HUES6 (cell line): ENCODE measurements at regions not wholly inside any gene's neighbourhood (a gene's known extent, or its start where the extent isn't known, plus 50 kb on each side); places are given as distances from the start of the nearest gene placed in this dataset.

Experiments used
- H3K27ac ChIP-seq: 2 replicates; pipeline ENCODE4 v1.7.0; 2013; ENCODE audit warnings: low read depth, mild to moderate bottlenecking, low read length, inconsistent platforms
- H3K27me3 ChIP-seq: 2 replicates; pipeline ENCODE4 v1.6.1; 2013; ENCODE audit warnings: low read length; ENCODE audit not compliant: control insufficient read depth, insufficient read depth
- H3K36me3 ChIP-seq: 2 replicates; pipeline ENCODE4 v1.6.1; 2013; ENCODE audit warnings: low read length; ENCODE audit not compliant: control insufficient read depth, insufficient read depth
- H3K4me1 ChIP-seq: 2 replicates; pipeline ENCODE4 v1.6.1; 2013; ENCODE audit warnings: low read length; ENCODE audit not compliant: control insufficient read depth, insufficient read depth
- H3K4me3 ChIP-seq: 2 replicates; pipeline ENCODE4 v1.5.1; 2013; ENCODE audit warnings: low read depth, low read length
- H3K9ac ChIP-seq: one replicate; pipeline ENCODE4 v1.6.1; 2013; ENCODE audit warnings: mild to moderate bottlenecking, low read length
- H3K9me3 ChIP-seq: 2 replicates; pipeline ENCODE4 v1.6.1; 2013; ENCODE audit warnings: low read depth, low read length; ENCODE audit not compliant: control insufficient read depth, insufficient read depth

- H3K27ac ChIP-seq: no peak overlapping the region
- H3K36me3 ChIP-seq: no peaks in the 10 kb centered on the region
Measured at GRCh38 chr20:21968486-21968885, 263.0 kb downstream of the PAX1 start.

GRCh38 chr20:21967481-21967880 lies 262.0 kb downstream of the PAX1 start:
- H3K4me1 ChIP-seq: no peaks in the 10 kb centered on the region
- H3K27me3 ChIP-seq: no peaks in the 10 kb centered on the region
- no peak overlapping the region for H3K4me3 ChIP-seq
- peaks cover 2% of the 10 kb centered on the region; the same call in 1 of the 2 replicates for H3K9me3 ChIP-seq
- no peak overlapping the region for H3K27ac ChIP-seq
- no peaks in the 10 kb centered on the region for H3K36me3 ChIP-seq
- H3K9ac ChIP-seq: no peak overlapping the region

More at GRCh38 chr20:21968486-21968885, 263.0 kb downstream of the PAX1 start:
- no peak overlapping the region for H3K4me3 ChIP-seq
- no peaks in the 10 kb centered on the region for H3K27me3 ChIP-seq
- H3K9ac ChIP-seq: no peak overlapping the region
- H3K4me1 ChIP-seq: no peaks in the 10 kb centered on the region
- H3K9me3 ChIP-seq: no peaks in the 10 kb centered on the region

GRCh38 chr20:21956591-21956990 lies 251.1 kb downstream of the PAX1 start:
- 0 out of 2 replicates have a peak, but pooled peaks cover 5% of the 10 kb centered on the region for H3K9me3 ChIP-seq
- no peak overlapping the region for H3K27ac ChIP-seq
- no peak overlapping the region for H3K4me3 ChIP-seq
- no peak overlapping the region for H3K9ac ChIP-seq
- H3K27me3 ChIP-seq: no peaks in the 10 kb centered on the region
- no peaks in the 10 kb centered on the region for H3K4me1 ChIP-seq
- H3K36me3 ChIP-seq: no peaks in the 10 kb centered on the region

GRCh38 chr20:21947406-21947805 lies 241.9 kb downstream of the PAX1 start:
- H3K27ac ChIP-seq: no peak overlapping the region

GRCh38 chr20:21944227-21944626 lies 238.8 kb downstream of the PAX1 start:
- no peaks in the 10 kb centered on the region for H3K27me3 ChIP-seq
- H3K27ac ChIP-seq: no peak overlapping the region
- no peak overlapping the region for H3K9ac ChIP-seq
- H3K9me3 ChIP-seq: no peaks in the 10 kb centered on the region
- no peaks in the 10 kb centered on the region for H3K4me1 ChIP-seq
- no peaks in the 10 kb centered on the region for H3K36me3 ChIP-seq
- no peak overlapping the region for H3K4me3 ChIP-seq

More at GRCh38 chr20:21947406-21947805, 241.9 kb downstream of the PAX1 start:
- no peak overlapping the region for H3K4me3 ChIP-seq
- H3K9me3 ChIP-seq: no peaks in the 10 kb centered on the region
- no peaks in the 10 kb centered on the region for H3K36me3 ChIP-seq
- H3K9ac ChIP-seq: no peak overlapping the region
- no peaks in the 10 kb centered on the region for H3K4me1 ChIP-seq
- no peaks in the 10 kb centered on the region for H3K27me3 ChIP-seq

GRCh38 chr20:21941941-21942805 lies 236.7 kb downstream of the PAX1 start:
- Histone ChIP-seq H3K9ac (no peak overlapping the region), H3K4me3 (no peak overlapping the region), H3K27me3 (no peaks in the 10 kb centered on the region), H3K27ac (no peak overlapping the region), H3K9me3 (no peaks in the 10 kb centered on the region), H3K36me3 (no peaks in the 10 kb centered on the region), H3K4me1 (peaks cover 17% of the 10 kb centered on the region)

GRCh38 chr20:21936720-21937380 lies 231.4 kb downstream of the PAX1 start:
- Histone ChIP-seq H3K9me3 (peaks cover 2% of the 10 kb centered on the region; the same call in 1 of the 2 replicates), H3K27me3 (no peaks in the 10 kb centered on the region), H3K4me3 (peak overlapping the region; percentile 33; the same call in 1 of the 2 replicates), H3K27ac (peak overlapping the region; percentile 49), H3K9ac (peak overlapping the region; percentile 55), H3K4me1 (peaks cover 28% of the 10 kb centered on the region), H3K36me3 (no peaks in the 10 kb centered on the region)

- Histone ChIP-seq H3K4me3 (no peak overlapping the region), H3K27ac (peak overlapping the region; percentile 49), H3K36me3 (no peaks in the 10 kb centered on the region), H3K9ac (peak overlapping the region; percentile 48), H3K9me3 (peaks cover 2% of the 10 kb centered on the region; the same call in 1 of the 2 replicates), H3K27me3 (no peaks in the 10 kb centered on the region), H3K4me1 (peaks cover 28% of the 10 kb centered on the region)
Measured at GRCh38 chr20:21936261-21936660, 230.8 kb downstream of the PAX1 start.

GRCh38 chr20:21933526-21933925 lies 228.1 kb downstream of the PAX1 start:
- H3K4me3 ChIP-seq: no peak overlapping the region
- H3K36me3 ChIP-seq: no peaks in the 10 kb centered on the region
- H3K4me1 ChIP-seq: peaks cover 22% of the 10 kb centered on the region
- no peaks in the 10 kb centered on the region for H3K27me3 ChIP-seq
- peaks cover 2% of the 10 kb centered on the region; the same call in 1 of the 2 replicates for H3K9me3 ChIP-seq
- no peak overlapping the region for H3K27ac ChIP-seq
- no peak overlapping the region for H3K9ac ChIP-seq

GRCh38 chr20:21921251-21921650 lies 215.8 kb downstream of the PAX1 start:
- H3K36me3 ChIP-seq: no peaks in the 10 kb centered on the region
- no peaks in the 10 kb centered on the region for H3K4me1 ChIP-seq
- no peaks in the 10 kb centered on the region for H3K27me3 ChIP-seq
- H3K4me3 ChIP-seq: no peak overlapping the region
- no peak overlapping the region for H3K9ac ChIP-seq
- no peak overlapping the region for H3K27ac ChIP-seq
- no peaks in the 10 kb centered on the region for H3K9me3 ChIP-seq

- no peaks in the 10 kb centered on the region for H3K36me3 ChIP-seq
- H3K4me1 ChIP-seq: no peaks in the 10 kb centered on the region
- H3K4me3 ChIP-seq: no peak overlapping the region
- H3K27me3 ChIP-seq: no peaks in the 10 kb centered on the region
- no peak overlapping the region for H3K9ac ChIP-seq
- no peak overlapping the region for H3K27ac ChIP-seq
- H3K9me3 ChIP-seq: no peaks in the 10 kb centered on the region
Measured at GRCh38 chr20:21920211-21920610, 214.7 kb downstream of the PAX1 start.
